ENCODE measurements at regions not wholly inside any gene's neighbourhood (a gene's known extent, or its start where the extent isn't known, plus 50 kb on each side); places are given as distances from the start of the nearest gene placed in this dataset.

GRCh38 chr17:77352996-77353395, 212.2 kb downstream of the SEC14L1 start:
- Histone ChIP-seq H3K36me3 (ENCODE audit: insufficient read depth) (no peaks in the 10 kb centered on the region), H2AFZ (ENCODE audit: low read depth) (no peak overlapping the region), H3K4me3 (IDR thresholded peaks at IDR 0.05; ENCODE audit: insufficient read depth, low read depth, low read length) (no peak overlapping the region), H3K9ac (no peak overlapping the region), H3K27me3 (ENCODE audit: insufficient read depth, low read depth) (no peaks in the 10 kb centered on the region), H3K79me2 (ENCODE audit: insufficient read depth, low read depth) (peaks cover 41% of the 10 kb centered on the region), H3K27ac (no peak overlapping the region), H3K4me1 (ENCODE audit: low read depth, poor library complexity, severe bottlenecking) (peaks cover 13% of the 10 kb centered on the region), H4K20me1 (ENCODE audit: insufficient read depth) (no peaks in the 10 kb centered on the region), H3K4me2 (no peak overlapping the region)
- TF ChIP-seq CTCF (conservative IDR thresholded peaks at IDR 0.05; ENCODE audit: low read depth, low read length): no peak

GRCh38 chr17:77353684-77354419, 213.1 kb downstream of the SEC14L1 start:
- H4K20me1 ChIP-seq (ENCODE audit: insufficient read depth): no peaks in the 10 kb centered on the region
- no peak overlapping the region for H3K9ac ChIP-seq
- H3K4me3 ChIP-seq (IDR thresholded peaks at IDR 0.05; ENCODE audit: insufficient read depth, low read depth, low read length): no peak overlapping the region
- H3K36me3 ChIP-seq (ENCODE audit: insufficient read depth): no peaks in the 10 kb centered on the region
- H2AFZ ChIP-seq (ENCODE audit: low read depth): no peak overlapping the region
- peaks cover 40% of the 10 kb centered on the region; the same call in 1 of the 2 replicates for H3K79me2 ChIP-seq (ENCODE audit: insufficient read depth, low read depth)
- no peak overlapping the region for H3K4me2 ChIP-seq
- TF ChIP-seq CTCF (conservative IDR thresholded peaks at IDR 0.05; ENCODE audit: low read depth, low read length): no peak
- H3K4me1 ChIP-seq (ENCODE audit: low read depth, poor library complexity, severe bottlenecking): peaks cover 4% of the 10 kb centered on the region
- no peak overlapping the region for H3K27ac ChIP-seq
- no peaks in the 10 kb centered on the region for H3K27me3 ChIP-seq (ENCODE audit: insufficient read depth, low read depth)

GRCh38 chr17:77354420-77354669, 213.6 kb downstream of the SEC14L1 start:
- no peak overlapping the region for H3K9ac ChIP-seq
- peaks cover 2% of the 10 kb centered on the region for H3K4me1 ChIP-seq (ENCODE audit: low read depth, poor library complexity, severe bottlenecking)
- H4K20me1 ChIP-seq (ENCODE audit: insufficient read depth): no peaks in the 10 kb centered on the region
- H3K27me3 ChIP-seq (ENCODE audit: insufficient read depth, low read depth): no peaks in the 10 kb centered on the region
- no peak overlapping the region for H2AFZ ChIP-seq (ENCODE audit: low read depth)
- no peaks in the 10 kb centered on the region for H3K36me3 ChIP-seq (ENCODE audit: insufficient read depth)
- peaks cover 40% of the 10 kb centered on the region; the same call in 1 of the 2 replicates for H3K79me2 ChIP-seq (ENCODE audit: insufficient read depth, low read depth)
- H3K4me3 ChIP-seq (IDR thresholded peaks at IDR 0.05; ENCODE audit: insufficient read depth, low read depth, low read length): no peak overlapping the region
- H3K4me2 ChIP-seq: no peak overlapping the region
- H3K27ac ChIP-seq: no peak overlapping the region
- no peak for TF ChIP-seq CTCF (conservative IDR thresholded peaks at IDR 0.05; ENCODE audit: low read depth, low read length)

- Histone ChIP-seq H3K27me3 (ENCODE audit: insufficient read depth, low read depth) (no peaks in the 10 kb centered on the region), H3K4me2 (no peak overlapping the region), H3K27ac (no peak overlapping the region), H3K9ac (no peak overlapping the region), H3K4me3 (IDR thresholded peaks at IDR 0.05; ENCODE audit: insufficient read depth, low read depth, low read length) (no peak overlapping the region), H3K36me3 (ENCODE audit: insufficient read depth) (no peaks in the 10 kb centered on the region), H3K4me1 (ENCODE audit: low read depth, poor library complexity, severe bottlenecking) (peaks cover 5% of the 10 kb centered on the region), H2AFZ (ENCODE audit: low read depth) (no peak overlapping the region), H4K20me1 (ENCODE audit: insufficient read depth) (no peaks in the 10 kb centered on the region), H3K79me2 (ENCODE audit: insufficient read depth, low read depth) (peaks cover 38% of the 10 kb centered on the region; the same call in 1 of the 2 replicates)
- no peak for TF ChIP-seq CTCF (conservative IDR thresholded peaks at IDR 0.05; ENCODE audit: low read depth, low read length)
Measured at GRCh38 chr17:77354670-77355455, 214.1 kb downstream of the SEC14L1 start.
